IMR-90 (cell line): ENCODE measurements at regions not wholly inside any gene's neighbourhood (a gene's known extent, or its start where the extent isn't known, plus 50 kb on each side); places are given as distances from the start of the nearest gene placed in this dataset.

ENCODE experiments used
- ATAC-seq: fragments of 200-7000 bp; cut with Tn5 transposase; 2 replicates; pipeline ENCODE4 v1.9.1; 2020; ENCODE audit warnings: low read depth, mild to moderate bottlenecking, moderate library complexity
- BruUV-seq: library from RNA; stranded (reverse); fragments of 400-500 nt; replicated peaks from 2 replicates; lab custom pipeline; 2021; lab: Mats Ljungman, UMichigan
- CTCF ChIA-PET: fragments of 300-600 bp; formaldehyde crosslinking; extraction: SDS; loops from one replicate; lab custom pipeline; 2021; ENCODE audit warnings: antibody characterized with exemption; lab: Yijun Ruan, JAX
- POLR2A ChIA-PET: fragments of 300-600 bp; sonication (Branson Sonifier 250); formaldehyde crosslinking; loops from one replicate; lab custom pipeline; 2022; ENCODE audit warnings: antibody characterized with exemption; ENCODE audit not compliant: unreplicated experiment; lab: Charles Lee
- DNase-seq: peaks from one replicate; pipeline ENCODE4 v3.0.0; 2013
- H2AFZ ChIP-seq: replicated peaks from 2 replicates; pipeline ENCODE3; 2013; ENCODE audit warnings: low read length, mild to moderate bottlenecking; ENCODE audit not compliant: poor library complexity
- H2AK5ac ChIP-seq: 2 replicates; pipeline ENCODE4 v1.6.1; 2013; ENCODE audit warnings: low read depth, low read length, inconsistent platforms
- H2AK9ac ChIP-seq: replicated peaks from 2 replicates; pipeline ENCODE3; 2013; ENCODE audit warnings: mild to moderate bottlenecking, low read depth, low read length, moderate library complexity; ENCODE audit not compliant: poor library complexity
- H2BK120ac ChIP-seq: 2 replicates; pipeline ENCODE4 v1.6.1; 2013; ENCODE audit warnings: low read depth, low read length, inconsistent platforms
- H2BK15ac ChIP-seq: 3 replicates; pipeline ENCODE4 v1.6.1; 2013; ENCODE audit warnings: low read depth, low read length, inconsistent platforms
- H2BK20ac ChIP-seq: 2 replicates; pipeline ENCODE4 v1.6.1; 2013; ENCODE audit warnings: low read depth, mild to moderate bottlenecking, inconsistent platforms, low read length, moderate library complexity
- H2BK5ac ChIP-seq: 2 replicates; pipeline ENCODE4 v1.6.1; 2013; ENCODE audit warnings: mild to moderate bottlenecking, low read depth, low read length, inconsistent platforms; ENCODE audit not compliant: poor library complexity, severe bottlenecking
- H3K14ac ChIP-seq: replicated peaks from 2 replicates; pipeline ENCODE4 v1.6.1; 2013; ENCODE audit warnings: low read depth, low read length, inconsistent platforms
- H3K18ac ChIP-seq: 2 replicates; pipeline ENCODE4 v1.6.1; 2013; ENCODE audit warnings: low read depth, low read length, control low read depth
- H3K23ac ChIP-seq: 2 replicates; pipeline ENCODE4 v1.6.1; 2013; ENCODE audit warnings: low read depth, low read length, inconsistent platforms
- H3K27ac ChIP-seq: 2 replicates; pipeline ENCODE4 v1.5.1; 2013; ENCODE audit warnings: mild to moderate bottlenecking, control low read depth, low read length; ENCODE audit not compliant: insufficient read depth
- H3K27me3 ChIP-seq: 2 replicates; pipeline ENCODE4 v1.6.1; 2013; ENCODE audit warnings: low read length; ENCODE audit not compliant: control insufficient read depth, insufficient read depth
- H3K36me3 ChIP-seq: 2 replicates; pipeline ENCODE4 v1.6.1; 2013; ENCODE audit warnings: low read length, mixed read lengths; ENCODE audit not compliant: control insufficient read depth, insufficient read depth
- H3K4ac ChIP-seq: 2 replicates; pipeline ENCODE4 v1.6.1; 2013; ENCODE audit warnings: low read depth, low read length, inconsistent platforms
- H3K4me1 ChIP-seq: 2 replicates; pipeline ENCODE4 v1.6.1; 2013; ENCODE audit warnings: low read length, mixed read lengths; ENCODE audit not compliant: control insufficient read depth, insufficient read depth
- H3K4me2 ChIP-seq: 2 replicates; pipeline ENCODE4 v1.6.1; 2013; ENCODE audit warnings: low read depth, mild to moderate bottlenecking, control low read depth, low read length, moderate library complexity
- H3K4me3 ChIP-seq: 2 replicates; pipeline ENCODE4 v1.5.1; 2013; ENCODE audit warnings: low read depth, mild to moderate bottlenecking, control low read depth, low read length, moderate library complexity; ENCODE audit not compliant: insufficient read depth
- H3K56ac ChIP-seq: 2 replicates; pipeline ENCODE4 v1.6.1; 2013; ENCODE audit warnings: low read length, inconsistent platforms; ENCODE audit not compliant: insufficient read depth; ENCODE audit errors: extremely low read depth
- H3K79me1 ChIP-seq, 2 experiments: 2 replicates each; pipeline ENCODE4 v1.6.1; 2013; ENCODE audit warnings: low read length in 2 of 2, inconsistent platforms in 1 of 2, low read depth in 1 of 2
- H3K9ac ChIP-seq: 2 replicates; pipeline ENCODE4 v1.6.1; 2013; ENCODE audit warnings: low read depth, low read length, control low read depth
- H3K9me1 ChIP-seq: 2 replicates; pipeline ENCODE4 v1.6.1; 2013; ENCODE audit warnings: low read length, inconsistent platforms; ENCODE audit not compliant: insufficient read depth
- H3K9me3 ChIP-seq: 2 replicates; pipeline ENCODE4 v1.6.1; 2013; ENCODE audit warnings: low read length; ENCODE audit not compliant: control insufficient read depth, insufficient read depth
- H4K20me1 ChIP-seq: 2 replicates; pipeline ENCODE4 v1.6.1; 2013; ENCODE audit warnings: low read length, inconsistent platforms; ENCODE audit not compliant: insufficient read depth
- H4K5ac ChIP-seq: 2 replicates; pipeline ENCODE4 v1.6.1; 2013; ENCODE audit warnings: mild to moderate bottlenecking, low read depth, low read length, control low read depth
- H4K8ac ChIP-seq, 2 experiments: 2 replicates each; pipeline ENCODE4 v1.6.1; 2013; ENCODE audit warnings: low read depth in 2 of 2, low read length in 2 of 2, control low read depth in 1 of 2, inconsistent platforms in 1 of 2
- H4K91ac ChIP-seq: 2 replicates; pipeline ENCODE4 v1.6.1; 2013; ENCODE audit warnings: low read depth, low read length, inconsistent platforms; ENCODE audit not compliant: insufficient read depth
- BHLHE40 ChIP-seq: fragments of 150-350 bp; IDR thresholded peaks from 2 replicates; pipeline ENCODE4 v1.6.1; 2016; ENCODE audit warnings: mild to moderate bottlenecking, low read depth, low read length
- CEBPB ChIP-seq: IDR thresholded peaks from 2 replicates; pipeline ENCODE4 v1.6.1; 2012; ENCODE audit warnings: low read depth, low read length, improper control_type of control experiment
- CHD1 ChIP-seq: IDR thresholded peaks from 2 replicates; pipeline ENCODE4 v1.6.1; 2012; ENCODE audit warnings: low read depth, low read length, improper control_type of control experiment
- ELK1 ChIP-seq: fragments of 150-350 bp; IDR thresholded peaks from 2 replicates; pipeline ENCODE4 v1.6.1; 2016; ENCODE audit warnings: low read depth, mild to moderate bottlenecking, low read length, moderate library complexity, borderline replicate concordance
- FOS ChIP-seq: fragments of 150-350 bp; IDR thresholded peaks from 2 replicates; pipeline ENCODE4 v1.6.1; 2016; ENCODE audit warnings: low read depth, low read length
- MAFK ChIP-seq: IDR thresholded peaks from 2 replicates; pipeline ENCODE4 v1.6.1; 2012; ENCODE audit warnings: low read depth, low read length, improper control_type of control experiment
- MAZ ChIP-seq: IDR thresholded peaks from 2 replicates; pipeline ENCODE4 v1.6.1; 2012; ENCODE audit warnings: low read depth, mild to moderate bottlenecking, low read length, improper control_type of control experiment, moderate library complexity, borderline replicate concordance
- MXI1 ChIP-seq: IDR thresholded peaks from 2 replicates; pipeline ENCODE4 v1.6.1; 2012; ENCODE audit warnings: low read depth, mild to moderate bottlenecking, low read length, moderate library complexity, borderline replicate concordance
- NFE2L2 ChIP-seq: fragments of 150-350 bp; IDR thresholded peaks from 2 replicates; pipeline ENCODE4 v1.6.1; 2016; ENCODE audit warnings: low read depth, mild to moderate bottlenecking, low read length
- POLR2A ChIP-seq: IDR thresholded peaks from 2 replicates; pipeline ENCODE4 v1.6.1; 2012; ENCODE audit warnings: mild to moderate bottlenecking, low read depth, low read length
- RAD21 ChIP-seq: IDR thresholded peaks from 2 replicates; pipeline ENCODE4 v1.6.1; 2012; ENCODE audit warnings: low read length, improper control_type of control experiment
- RCOR1 ChIP-seq: IDR thresholded peaks from 2 replicates; pipeline ENCODE4 v1.6.1; 2012; ENCODE audit warnings: mild to moderate bottlenecking, low read length, improper control_type of control experiment; ENCODE audit not compliant: insufficient replicate concordance
- RFX5 ChIP-seq: IDR thresholded peaks from 2 replicates; pipeline ENCODE4 v1.8.0; 2012; ENCODE audit warnings: low read depth, mild to moderate bottlenecking, low read length, moderate library complexity
- SMC3 ChIP-seq: fragments of 150-350 bp; IDR thresholded peaks from 2 replicates; pipeline ENCODE4 v1.6.1; 2016; ENCODE audit warnings: low read depth, mild to moderate bottlenecking, antibody characterized with exemption, low read length, moderate library complexity
- WGBS, 2 experiments: methylation state at CpG; one replicate each; pipeline versions ENCODE4 v1.1.5 to v1.1.7; 2013; ENCODE audit warnings: missing lambda C conversion rate in 2 of 2; ENCODE audit not compliant: insufficient read length in 1 of 2; ENCODE audit errors: extremely low coverage in 2 of 2; 5-methylcytosine and 5-hydroxymethylcytosine counted together
- dilution Hi-C: fragments of 300-500 bp; cut with HindIII; formaldehyde crosslinking; loops from one replicate; pipeline ENCODE4 v1.14.3; 2018; ENCODE audit warnings: low sequenced_read_pairs; ENCODE audit not compliant: unreplicated experiment
- in situ Hi-C: fragments of 300-500 bp; cut with MboI; formaldehyde crosslinking; loops from 3 replicates; pipeline ENCODE4 v1.14.3; 2019; ENCODE audit warnings: low sequenced_read_pairs, inconsistent platforms, mixed read lengths
- intact Hi-C: fragments of 100-400 bp; cut with micrococcal nuclease; formaldehyde crosslinking; loops from 2 replicates; pipeline ENCODE4 v1.10.0; 2022
- TF ChIP-seq, protein P1 (sequence below): fragments of 150-350 bp; IDR thresholded peaks from 2 replicates; pipeline ENCODE4 v1.6.1; 2017; ENCODE audit warnings: mild to moderate bottlenecking, antibody characterized with exemption, low read length, low read depth
- TF ChIP-seq, protein P2 (sequence below): conservative IDR thresholded peaks from 2 replicates; pipeline ENCODE4 v1.5.1; 2012; ENCODE audit warnings: mild to moderate bottlenecking, low read depth, low read length, improper control_type of control experiment

- POLR2A ChIA-PET = no interaction called here
- Histone ChIP-seq H4K91ac (0 out of 2 replicates have a peak overlapping the region, but pooled peaks have one; percentile 38), H4K5ac (no peak overlapping the region), H3K9me3 (0 out of 2 replicates have a peak, but pooled peaks cover 2% of the 10 kb centered on the region), H2AFZ (no peak overlapping the region), H3K4me1 (peaks cover 12% of the 10 kb centered on the region), H3K27me3 (no peaks in the 10 kb centered on the region), H3K4ac (peak overlapping the region; percentile 39; the same call in 1 of the 2 replicates), H3K79me1 (0 out of 4 replicates have a peak, but pooled peaks cover 0 to under 1% of the 10 kb centered on the region in 2 experiments), H3K9ac (no peak overlapping the region), H2BK120ac (peak overlapping the region; percentile 44), H3K36me3 (no peaks in the 10 kb centered on the region), H3K27ac (no peak overlapping the region), H3K18ac (peak overlapping the region; percentile 28; the same call in 1 of the 2 replicates), H2BK20ac (peak overlapping the region; percentile 19; the same call in 1 of the 2 replicates), H2BK5ac (no peak overlapping the region), H2BK15ac (no peak overlapping the region; the same call in 2 of the 3 replicates), H2AK9ac (no peak overlapping the region), H3K23ac (no peak overlapping the region), H3K4me3 (no peak overlapping the region), H3K56ac (no peak overlapping the region), H3K9me1 (peaks cover 9% of the 10 kb centered on the region), H3K14ac (no peak overlapping the region), H2AK5ac (no peak overlapping the region), H3K4me2 (no peak overlapping the region), H4K20me1 (no peaks in the 10 kb centered on the region), H4K8ac (no peak overlapping the region)
- DNase-seq (no peak), ATAC-seq (no peak)
- in situ Hi-C loops = no loop called here
- CTCF ChIA-PET = interaction anchor here (0.6 kb wide), 1 partner anchor 50 kb away, joined by 3 read pairs; no protein-coding TSS in a partner anchor
- TF ChIP-seq MAFK (no peak), POLR2A (no peak), BHLHE40 (no peak), ELK1 (no peak), MXI1 (no peak), MAZ (no peak), CHD1 (no peak), CEBPB (no peak), NFE2L2 (no peak), RCOR1 (no peak), RFX5 (no peak), FOS (no peak), RAD21 (no peak), SMC3 (no peak)
- TF ChIP-seq, protein P1, sequence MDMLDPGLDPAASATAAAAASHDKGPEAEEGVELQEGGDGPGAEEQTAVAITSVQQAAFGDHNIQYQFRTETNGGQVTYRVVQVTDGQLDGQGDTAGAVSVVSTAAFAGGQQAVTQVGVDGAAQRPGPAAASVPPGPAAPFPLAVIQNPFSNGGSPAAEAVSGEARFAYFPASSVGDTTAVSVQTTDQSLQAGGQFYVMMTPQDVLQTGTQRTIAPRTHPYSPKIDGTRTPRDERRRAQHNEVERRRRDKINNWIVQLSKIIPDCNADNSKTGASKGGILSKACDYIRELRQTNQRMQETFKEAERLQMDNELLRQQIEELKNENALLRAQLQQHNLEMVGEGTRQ = no peak
- TF ChIP-seq, protein P2, sequence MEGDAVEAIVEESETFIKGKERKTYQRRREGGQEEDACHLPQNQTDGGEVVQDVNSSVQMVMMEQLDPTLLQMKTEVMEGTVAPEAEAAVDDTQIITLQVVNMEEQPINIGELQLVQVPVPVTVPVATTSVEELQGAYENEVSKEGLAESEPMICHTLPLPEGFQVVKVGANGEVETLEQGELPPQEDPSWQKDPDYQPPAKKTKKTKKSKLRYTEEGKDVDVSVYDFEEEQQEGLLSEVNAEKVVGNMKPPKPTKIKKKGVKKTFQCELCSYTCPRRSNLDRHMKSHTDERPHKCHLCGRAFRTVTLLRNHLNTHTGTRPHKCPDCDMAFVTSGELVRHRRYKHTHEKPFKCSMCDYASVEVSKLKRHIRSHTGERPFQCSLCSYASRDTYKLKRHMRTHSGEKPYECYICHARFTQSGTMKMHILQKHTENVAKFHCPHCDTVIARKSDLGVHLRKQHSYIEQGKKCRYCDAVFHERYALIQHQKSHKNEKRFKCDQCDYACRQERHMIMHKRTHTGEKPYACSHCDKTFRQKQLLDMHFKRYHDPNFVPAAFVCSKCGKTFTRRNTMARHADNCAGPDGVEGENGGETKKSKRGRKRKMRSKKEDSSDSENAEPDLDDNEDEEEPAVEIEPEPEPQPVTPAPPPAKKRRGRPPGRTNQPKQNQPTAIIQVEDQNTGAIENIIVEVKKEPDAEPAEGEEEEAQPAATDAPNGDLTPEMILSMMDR = no peak
- intact Hi-C loops = no loop called here
- dilution Hi-C loops = no loop called here
- WGBS, 2 experiments = no CpG with 5 or more reads among the region's 3 CpGs
- no TSS peak for BruUV-seq
These were observed 91.7 kb upstream of the FAM169A start for GRCh38 chr5:74957906-74958305.
